Body of pancreas (tissue), 4 donors: ENCODE measurements at regions not wholly inside any gene's neighbourhood (a gene's known extent, or its start where the extent isn't known, plus 50 kb on each side); places are given as distances from the start of the nearest gene placed in this dataset.

Experiments
- POLR2A ChIP-seq, 3 donors: fragments of 450-650 bp; IDR thresholded peaks; one replicate each; pipeline ENCODE4 v1.6.1; 2016; ENCODE audit warnings: antibody characterized with exemption in 3 of 3, mild to moderate bottlenecking in 2 of 3
- TF ChIP-seq, protein P1 (sequence below), 7 experiments: fragments of 450-650 bp in 4 of 7; fragments of 200-600 bp in 3 of 7; sonication (generic) in 3 of 7; IDR thresholded peaks; one replicate each; pipeline ENCODE4 v1.5.1; 2016 to 2019; ENCODE audit warnings: antibody characterized with exemption in 7 of 7

DNA sequence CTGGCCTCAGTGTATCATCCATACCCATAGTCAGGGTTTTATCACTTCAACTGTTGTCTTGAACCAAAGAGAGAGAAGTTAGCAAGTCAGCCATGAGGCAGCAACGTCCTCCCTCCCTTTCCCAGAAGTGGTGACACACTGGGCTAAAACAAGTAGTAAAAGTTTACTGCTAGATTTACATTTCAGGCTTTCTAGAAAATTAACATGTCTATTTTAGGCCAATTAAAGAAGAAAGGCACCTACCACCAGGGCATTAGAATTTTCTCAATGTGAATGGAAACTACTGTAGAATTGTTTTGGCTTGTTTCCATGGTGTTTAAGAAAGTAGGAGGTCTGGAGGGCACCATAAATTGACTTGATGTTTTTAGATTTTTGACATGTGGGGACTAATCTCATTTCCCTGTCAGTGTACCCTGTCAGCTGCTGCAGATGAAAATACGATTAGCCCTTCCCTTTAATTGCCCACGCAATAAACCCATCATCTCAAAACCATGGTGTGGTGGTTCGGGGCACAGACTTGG, 121.8 kb upstream of the ELL2 start:
- TF ChIP-seq, protein P1, sequence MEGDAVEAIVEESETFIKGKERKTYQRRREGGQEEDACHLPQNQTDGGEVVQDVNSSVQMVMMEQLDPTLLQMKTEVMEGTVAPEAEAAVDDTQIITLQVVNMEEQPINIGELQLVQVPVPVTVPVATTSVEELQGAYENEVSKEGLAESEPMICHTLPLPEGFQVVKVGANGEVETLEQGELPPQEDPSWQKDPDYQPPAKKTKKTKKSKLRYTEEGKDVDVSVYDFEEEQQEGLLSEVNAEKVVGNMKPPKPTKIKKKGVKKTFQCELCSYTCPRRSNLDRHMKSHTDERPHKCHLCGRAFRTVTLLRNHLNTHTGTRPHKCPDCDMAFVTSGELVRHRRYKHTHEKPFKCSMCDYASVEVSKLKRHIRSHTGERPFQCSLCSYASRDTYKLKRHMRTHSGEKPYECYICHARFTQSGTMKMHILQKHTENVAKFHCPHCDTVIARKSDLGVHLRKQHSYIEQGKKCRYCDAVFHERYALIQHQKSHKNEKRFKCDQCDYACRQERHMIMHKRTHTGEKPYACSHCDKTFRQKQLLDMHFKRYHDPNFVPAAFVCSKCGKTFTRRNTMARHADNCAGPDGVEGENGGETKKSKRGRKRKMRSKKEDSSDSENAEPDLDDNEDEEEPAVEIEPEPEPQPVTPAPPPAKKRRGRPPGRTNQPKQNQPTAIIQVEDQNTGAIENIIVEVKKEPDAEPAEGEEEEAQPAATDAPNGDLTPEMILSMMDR (IDR thresholded peaks at IDR 0.05) = no peak
- TF ChIP-seq POLR2A (IDR thresholded peaks at IDR 0.05) = no peak
